GM21529 (cell line): ENCODE measurements at regions not wholly inside any gene's neighbourhood (a gene's known extent, or its start where the extent isn't known, plus 50 kb on each side); places are given as distances from the start of the nearest gene placed in this dataset.

Experiments used
- ATAC-seq: cut with Tn5 transposase; IDR thresholded peaks from one replicate; pipeline ENCODE4 v1.9.1; 2021; ENCODE audit not compliant: unreplicated experiment

DNA sequence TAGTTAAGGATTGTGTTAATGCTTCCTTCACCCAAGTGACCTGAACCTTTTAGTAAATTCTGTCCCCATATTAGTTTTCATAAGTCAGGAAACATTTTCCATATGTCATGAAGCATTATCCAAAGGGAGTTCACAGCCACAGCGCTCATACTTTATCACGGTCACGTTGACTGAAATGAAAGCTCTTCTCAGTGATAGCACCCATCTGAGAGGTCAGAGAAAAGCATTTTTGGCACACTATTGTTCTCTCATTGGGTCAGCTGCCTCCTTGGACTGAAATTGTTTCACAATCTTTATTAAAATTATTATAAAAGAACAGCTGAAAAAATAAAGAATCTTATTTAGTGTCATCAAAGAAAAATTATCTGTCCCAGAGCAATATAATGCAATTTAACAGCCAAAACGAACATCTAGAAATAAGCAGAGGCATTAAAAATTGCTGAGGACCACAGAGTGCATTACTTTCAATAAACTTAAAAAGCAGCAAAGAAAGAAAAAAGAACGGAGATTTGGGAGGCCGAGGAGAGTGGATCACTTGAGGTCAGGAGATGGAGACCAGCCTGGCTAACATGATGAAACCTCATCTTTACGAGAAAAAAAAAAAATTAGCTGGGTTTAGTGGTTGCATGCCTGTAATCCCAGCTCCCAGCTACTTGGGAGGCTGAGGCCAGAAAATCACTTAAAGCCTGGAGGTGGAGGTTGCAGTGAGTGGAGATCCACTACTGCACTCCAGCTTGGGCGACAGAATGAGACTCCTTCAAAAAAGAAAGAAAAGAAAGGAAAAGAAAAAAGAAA, 680.8 kb upstream of the FAM241A start:
- no peak for ATAC-seq

DNA sequence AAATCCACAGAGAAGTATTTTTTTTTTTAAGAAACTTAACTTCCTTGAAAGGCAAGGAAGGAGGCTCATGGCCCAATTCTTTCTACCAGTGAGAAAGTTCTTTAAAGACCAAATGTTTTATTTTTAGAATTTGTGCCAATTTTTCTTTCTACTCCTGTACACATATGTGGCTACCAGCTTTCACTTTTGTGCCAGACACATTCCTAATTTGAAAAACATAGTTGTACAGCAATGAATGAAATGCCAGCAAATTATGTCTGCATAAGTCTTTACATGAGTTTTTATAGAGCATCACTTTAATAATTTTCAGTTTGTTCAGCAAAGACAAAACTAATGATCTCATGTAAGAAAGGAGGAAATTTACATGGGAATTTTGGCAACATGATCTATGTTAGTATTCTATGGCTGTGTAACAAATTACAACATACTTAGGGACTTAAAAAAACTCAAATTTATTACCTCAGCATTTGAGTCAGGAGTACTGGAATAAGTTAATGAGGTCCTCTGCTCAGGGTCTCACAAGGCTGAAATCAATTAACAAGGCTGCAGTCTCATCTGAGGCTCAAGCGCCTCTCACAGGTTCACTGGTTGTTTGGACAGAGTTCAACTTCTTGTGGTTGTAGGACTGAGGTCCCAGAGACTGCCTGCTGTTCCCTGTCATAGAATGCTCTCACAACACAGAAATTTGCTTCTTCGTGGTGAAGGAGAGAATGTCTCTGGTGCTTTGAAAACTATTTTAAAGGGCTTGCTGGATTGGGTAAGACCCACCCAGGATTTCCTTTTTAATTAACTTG, 678.2 kb upstream of the FAM241A start:
- ATAC-seq: no peak

DNA sequence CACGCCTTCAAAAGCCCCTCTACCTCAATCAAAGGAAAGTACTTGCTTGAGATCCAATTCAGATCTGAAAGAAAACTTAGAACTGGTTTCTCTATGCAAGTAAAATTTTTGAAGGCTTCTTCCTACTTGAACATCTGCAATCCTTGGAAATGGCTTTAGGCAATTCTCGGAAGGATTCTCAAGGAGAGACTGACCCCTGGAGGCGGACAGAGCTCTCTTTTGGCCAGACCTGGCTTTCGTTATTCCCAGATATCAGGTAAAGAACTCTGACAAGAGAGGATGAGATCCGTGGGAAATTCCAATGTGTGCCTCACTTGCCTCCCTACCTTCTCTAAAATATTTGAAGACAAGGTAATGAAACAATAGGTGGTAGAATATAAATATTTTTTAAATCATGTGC, 670.3 kb upstream of the FAM241A start:
- ATAC-seq: no peak

DNA sequence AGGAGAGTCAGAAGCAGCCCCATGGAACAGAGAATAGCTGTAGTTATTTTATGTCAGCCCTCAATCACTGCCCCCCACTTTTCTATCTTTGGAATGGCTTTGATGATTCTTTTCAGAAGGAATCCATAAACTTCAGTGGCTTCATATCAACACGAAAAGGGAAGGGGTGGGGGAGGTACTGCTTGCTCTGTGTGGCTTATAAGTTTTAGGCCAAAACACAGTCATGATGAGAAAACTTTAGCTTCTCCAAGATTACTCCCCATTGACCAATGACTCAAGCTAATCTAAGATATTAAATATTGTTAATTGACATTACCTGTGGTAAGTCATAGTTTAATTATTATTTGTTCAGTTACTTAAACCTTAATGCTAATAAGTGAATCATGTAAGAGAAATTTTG, 669.6 kb upstream of the FAM241A start:
- no peak for ATAC-seq

DNA sequence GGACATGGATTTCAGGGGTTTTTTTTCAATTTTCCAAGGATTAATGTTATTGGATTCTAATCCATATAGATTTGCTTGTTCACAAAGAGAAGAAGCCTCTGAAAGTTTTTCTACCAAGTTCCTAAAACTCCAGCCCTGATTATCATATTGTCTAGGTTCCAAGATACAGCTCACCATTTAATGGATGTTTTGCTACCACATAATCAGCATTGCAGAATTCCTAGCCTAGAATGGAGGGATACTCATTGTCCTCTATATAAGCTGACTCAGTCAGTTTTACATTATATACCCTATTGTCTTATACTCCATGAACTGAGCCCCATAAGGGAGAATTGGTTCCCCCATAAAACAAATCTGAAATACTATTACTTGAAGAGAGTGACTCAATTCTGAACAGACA, 664.7 kb upstream of the FAM241A start:
- ATAC-seq: no peak

DNA sequence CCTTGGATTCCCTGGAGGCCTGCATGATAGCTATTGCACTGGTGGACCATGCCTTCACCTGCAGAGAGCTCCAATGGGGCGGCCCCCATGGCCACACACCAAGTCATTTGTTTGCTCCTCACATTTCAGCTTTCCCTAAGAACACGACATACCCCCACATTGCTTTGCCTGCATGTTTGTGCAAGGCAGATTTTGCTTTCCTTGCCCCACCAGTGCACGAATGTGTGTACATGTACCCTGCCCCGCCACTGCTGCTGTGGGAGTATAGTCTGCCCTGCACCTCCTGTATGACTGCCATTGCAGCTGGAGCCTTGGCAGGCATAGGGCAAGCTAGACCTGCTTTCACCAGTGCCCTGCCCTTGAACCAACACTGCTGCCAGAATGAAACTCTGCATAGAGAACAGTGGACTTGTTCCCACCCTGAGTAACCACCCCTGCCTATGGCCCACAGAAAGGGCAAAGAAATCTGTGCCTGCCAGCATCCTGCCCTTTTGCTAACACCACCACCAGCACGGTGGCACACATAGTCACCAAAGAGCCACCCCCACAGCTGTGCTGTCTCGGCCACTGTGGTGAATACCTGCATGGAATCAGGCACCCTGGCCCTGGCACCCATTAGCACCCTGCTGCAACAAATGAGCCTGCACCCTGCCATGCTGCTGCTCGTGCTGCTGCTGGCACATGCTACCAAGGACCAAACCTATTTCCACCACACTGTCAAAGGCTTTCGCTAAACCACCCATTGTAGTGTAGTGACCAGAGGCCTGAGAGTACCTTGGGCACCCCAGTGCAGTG, 661.7 kb upstream of the FAM241A start:
- no peak for ATAC-seq

DNA sequence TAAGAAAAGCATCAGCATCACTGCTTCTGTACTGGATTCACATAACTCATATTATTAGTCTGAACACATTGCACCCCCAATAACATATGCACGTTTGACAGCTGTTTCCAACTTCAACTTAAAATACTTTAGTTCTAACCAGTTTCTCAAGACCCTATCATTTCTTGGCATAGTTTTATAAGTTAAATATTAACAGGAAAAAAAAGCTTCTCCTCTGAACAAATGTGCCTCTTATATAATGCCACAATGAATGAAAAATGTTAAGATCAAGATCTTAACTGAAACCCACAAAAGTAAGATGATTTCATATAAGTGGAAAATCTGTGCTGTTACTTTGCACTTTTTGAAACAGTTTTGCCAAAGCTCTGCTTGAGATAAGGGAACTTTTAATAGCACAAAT, 652.8 kb upstream of the FAM241A start:
- ATAC-seq: no peak

DNA sequence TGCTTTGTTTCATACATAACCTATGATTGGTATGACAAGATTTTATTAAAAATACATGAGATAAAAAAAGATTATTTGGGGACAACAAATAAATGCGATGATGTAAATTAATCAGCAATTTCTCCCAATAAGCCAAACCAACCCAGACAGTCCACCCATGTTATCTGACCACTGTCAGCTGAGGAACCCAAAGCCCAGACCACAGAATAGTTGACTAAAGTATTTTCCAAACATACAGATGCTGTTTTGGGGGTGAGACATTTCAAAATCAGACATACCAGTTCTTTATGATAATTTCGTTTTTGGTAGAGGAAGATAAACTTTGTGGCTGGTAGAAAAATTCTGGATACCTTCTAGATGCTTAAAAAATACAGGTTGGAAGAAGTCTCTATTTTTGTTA, 650.8 kb upstream of the FAM241A start:
- ATAC-seq: no peak

DNA sequence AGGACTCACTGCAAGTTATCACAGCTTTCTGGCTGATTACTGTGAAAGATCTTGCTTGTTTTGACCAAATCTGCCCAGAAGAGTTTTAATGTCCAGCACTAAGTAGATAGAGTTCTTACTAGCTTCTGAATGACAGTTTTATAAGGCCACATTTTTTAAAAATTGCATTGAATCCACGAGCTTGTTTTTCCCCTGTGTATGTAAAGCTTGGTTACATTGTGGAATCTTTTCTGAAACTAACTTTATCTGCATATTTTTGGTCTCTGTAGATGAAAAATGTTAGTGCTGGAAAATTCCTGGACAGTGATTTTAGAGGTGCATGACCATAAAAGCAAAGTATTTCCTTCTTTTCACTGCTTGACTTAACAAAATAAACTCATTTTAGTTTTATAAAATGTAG, 650.3 kb upstream of the FAM241A start:
- ATAC-seq: no peak

DNA sequence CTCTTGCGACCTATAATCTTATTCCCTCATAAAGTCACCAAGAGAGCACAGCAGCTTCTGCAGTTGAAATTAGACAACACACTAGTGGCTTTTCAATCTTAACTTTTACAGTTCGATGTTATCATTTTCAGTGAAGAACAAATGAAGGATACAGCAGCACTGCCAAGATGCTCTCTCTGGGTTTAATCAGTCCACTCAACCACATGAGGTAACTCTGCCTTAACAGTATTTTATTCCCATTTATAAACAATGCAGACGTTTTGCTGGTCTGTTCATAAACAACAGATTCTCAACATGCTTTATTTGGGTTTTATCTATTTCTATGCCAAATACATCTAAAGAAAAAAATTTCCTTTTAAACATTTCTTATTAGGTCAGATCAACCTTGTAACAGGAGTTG, 646.0 kb upstream of the FAM241A start:
- ATAC-seq: no peak

DNA sequence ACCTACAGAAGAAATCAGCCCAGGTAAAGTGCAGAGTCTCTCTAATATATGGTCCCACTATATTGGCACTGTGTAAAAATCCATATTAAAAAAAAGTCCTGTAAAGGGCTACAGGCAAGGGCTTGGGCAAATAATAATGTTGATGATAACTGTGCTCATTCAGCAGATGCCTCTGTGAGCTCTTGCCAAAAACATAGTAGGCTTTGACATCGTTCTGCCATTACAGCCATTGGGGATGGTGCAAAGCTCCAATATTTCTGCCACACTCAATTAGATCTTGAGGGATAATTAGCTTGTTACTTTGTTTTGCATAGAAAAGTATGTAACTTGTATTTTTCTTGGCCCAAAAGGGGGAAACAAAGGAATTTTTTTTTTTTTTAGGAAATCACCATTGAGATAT, 645.5 kb upstream of the FAM241A start:
- ATAC-seq: no peak

DNA sequence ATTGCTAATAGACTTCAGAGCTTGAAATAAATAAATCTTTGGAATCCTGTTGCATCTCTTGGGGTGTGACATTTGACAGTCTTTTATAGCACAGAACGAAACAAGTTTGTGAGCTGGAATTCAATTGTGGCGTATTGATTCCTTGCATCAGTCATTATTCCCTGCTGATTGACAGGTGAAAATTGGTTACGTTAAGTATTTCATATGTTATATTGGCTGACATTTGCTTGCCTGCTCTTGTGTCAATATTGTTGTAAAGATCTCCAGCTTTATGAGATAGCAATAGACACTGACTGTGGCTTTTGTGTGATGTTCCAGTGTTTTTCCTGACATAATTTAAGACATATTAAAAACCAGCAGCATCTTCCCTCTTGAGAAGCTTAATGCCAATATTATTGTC, 644.4 kb upstream of the FAM241A start:
- ATAC-seq: no peak

DNA sequence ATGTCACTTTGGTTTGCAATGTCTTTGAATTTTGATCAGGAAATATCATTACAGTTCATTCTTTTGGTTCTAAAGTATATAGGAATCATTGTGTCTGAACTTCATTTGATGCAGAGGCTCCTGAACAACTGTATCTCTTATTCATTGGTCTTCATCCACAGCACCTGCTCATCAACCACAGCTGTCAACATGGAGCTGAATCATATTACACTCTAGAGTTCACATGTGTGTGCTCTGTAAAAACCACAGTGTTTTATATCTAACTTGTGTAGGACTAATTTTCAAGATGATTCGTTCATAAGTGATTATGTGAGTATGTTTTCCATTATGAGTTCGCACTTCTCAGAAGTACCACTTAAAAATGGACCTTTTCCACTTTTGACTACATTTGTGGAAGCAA, 643.3 kb upstream of the FAM241A start:
- ATAC-seq: no peak

DNA sequence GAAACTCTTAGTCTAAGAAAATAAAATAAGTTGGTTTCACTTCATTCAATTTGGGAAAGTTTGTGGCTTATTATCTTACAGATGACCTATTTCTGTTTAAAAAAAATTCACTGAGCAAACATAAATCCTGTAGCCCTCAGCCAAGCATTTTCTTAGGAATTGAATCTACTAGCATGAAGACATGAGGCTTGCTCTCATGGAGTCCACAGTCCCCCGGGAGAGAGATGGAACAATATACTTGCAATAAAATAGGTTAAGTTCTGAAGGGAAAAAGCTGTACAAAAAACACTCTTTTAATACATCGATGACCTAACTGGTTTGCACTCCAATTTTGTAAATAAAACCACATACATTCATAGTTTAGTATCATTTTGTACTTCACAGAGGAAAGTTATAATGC, 642.6 kb upstream of the FAM241A start:
- ATAC-seq: no peak

DNA sequence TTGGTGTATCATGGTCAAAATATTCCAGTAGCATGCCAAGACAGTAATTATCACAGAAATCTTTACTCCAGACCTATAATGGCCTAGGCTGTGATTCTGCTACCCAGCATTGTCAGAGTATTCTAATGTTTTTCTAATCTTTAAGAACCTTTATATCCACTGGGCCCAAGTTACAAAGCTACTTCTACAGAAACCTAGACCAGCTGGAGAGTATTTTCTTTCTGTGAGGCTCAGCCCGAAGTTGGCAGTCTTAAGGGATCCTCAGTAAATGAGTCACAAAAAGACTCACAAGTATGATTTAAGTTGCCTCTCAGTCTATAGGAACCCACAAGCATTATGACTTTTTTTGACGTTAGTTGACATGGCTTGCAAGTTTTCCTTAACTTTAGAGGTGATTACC, 638.5 kb upstream of the FAM241A start:
- ATAC-seq: no peak

DNA sequence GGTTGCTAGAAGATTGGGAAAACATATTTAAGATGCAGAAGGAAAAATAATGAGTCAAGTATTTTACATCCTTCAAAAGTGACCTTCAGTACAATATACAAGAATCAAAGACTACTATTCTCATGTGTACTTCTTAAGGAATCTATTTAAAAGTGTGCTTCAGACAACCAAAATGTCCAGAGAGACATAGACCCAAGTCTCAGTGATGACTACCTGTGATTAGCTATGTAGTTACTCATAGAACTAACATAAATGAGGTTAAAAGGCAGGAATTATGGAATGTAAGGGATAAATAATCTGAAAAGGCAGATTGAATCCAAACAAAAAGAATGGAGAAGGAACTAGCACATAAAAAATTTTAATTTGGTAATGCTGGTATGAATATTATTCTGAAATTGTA, 634.7 kb upstream of the FAM241A start:
- ATAC-seq: no peak

DNA sequence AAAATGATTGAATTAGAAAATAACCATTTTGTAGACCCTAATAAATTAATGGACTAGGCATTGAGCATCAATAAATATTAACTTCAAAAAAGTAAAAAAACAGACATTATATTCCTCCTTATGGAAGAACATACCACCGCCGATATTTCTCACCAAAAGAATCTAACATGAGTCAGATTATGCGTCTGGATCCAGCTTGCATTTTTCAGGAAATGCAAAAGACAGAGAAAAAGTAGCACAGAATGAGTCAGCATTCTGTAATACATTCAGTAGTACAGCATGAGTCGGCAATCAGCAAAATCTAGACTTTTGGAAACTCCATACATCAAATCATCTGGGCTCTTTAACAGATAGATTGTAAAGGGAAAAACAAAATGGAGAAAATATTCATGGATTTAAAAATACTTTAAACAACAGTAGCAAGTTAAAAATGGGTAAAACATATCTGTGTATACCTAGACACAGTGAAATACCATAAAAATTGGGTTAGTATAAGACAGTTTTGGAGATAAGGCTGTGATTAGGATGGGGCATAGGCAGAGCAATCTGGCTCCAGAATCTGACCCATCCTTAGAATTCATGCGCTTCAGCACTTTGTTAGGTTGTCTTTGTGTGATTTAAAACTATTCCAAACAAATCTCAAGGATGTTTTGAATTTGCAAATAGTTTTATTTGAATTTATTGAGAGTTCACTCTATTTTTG, 633.0 kb upstream of the FAM241A start:
- no peak for ATAC-seq

DNA sequence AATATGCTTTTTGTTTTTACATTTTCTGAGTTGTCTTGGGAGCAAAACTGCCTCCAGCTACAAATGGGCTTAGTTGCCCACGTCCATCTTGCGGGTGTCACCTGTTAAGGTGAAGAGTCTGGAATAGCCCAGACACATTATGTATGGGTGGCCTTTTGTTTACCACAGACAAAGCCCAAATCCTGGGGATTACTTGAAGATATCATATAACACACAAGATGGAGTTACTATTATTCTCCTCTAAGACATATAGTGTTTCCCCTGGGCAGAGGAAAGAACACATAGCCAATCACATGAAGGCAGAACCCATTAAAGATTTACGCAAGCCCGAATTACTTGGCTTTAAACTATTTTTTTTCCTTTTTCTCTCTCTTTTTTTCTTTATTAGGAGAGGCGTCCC, 625.6 kb upstream of the FAM241A start:
- ATAC-seq: no peak

DNA sequence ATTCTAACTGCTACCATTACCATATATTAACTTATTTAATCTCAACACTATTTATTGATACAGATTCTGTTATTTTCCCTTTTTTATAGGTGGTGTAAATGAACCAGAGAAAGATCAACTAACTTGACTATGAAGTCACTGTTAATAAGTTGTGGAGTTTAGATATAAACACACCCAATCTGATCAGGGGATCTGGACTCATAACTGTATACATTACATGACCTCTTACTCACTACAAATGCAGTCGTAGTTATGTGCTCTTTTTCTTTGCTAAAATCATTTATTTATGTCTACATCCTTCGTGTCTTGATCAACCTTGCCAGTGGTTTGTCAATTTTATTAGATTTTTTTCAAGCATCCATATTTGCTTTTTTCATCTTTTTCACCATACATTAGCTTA, 614.8 kb upstream of the FAM241A start:
- no peak for ATAC-seq

DNA sequence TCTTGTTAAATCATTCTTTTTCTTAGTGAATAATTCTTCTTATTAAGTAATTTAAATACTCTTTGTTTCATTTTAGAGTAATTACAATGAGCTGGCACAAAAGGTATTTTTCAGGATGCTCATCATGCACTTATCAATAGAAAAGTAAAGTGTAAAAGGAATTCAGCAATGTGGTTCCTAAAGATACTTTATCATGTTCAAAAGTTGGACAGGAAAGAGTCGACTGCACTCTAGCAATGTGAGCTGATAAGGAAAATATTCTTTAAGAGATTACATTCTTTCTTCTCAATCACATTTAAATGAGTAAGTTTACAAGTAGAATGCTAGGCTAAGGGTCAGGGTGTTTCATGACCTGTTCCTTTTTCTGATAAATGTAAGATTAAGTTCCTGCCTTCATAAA, 609.5 kb upstream of the FAM241A start:
- ATAC-seq: no peak

DNA sequence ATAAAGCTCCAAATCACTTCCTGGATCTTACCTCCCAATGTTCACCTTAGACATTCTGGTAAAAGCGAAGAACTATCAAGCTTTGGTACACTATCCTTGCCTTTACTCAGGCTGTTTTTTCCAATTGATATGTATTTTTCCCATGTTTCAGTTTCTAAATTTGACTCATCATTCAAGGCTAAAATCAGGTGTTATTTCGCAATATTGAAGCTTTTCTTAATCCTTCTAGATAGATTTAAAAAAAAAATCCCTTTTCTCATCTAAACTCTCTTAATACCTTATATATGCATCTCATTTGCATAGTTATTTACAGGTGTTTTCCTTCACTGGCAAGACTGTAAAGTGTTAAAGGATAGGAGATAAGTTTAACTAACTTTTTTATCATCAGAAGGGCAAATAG, 608.1 kb upstream of the FAM241A start:
- no peak for ATAC-seq
